SU-DHL-6 (cell line): ENCODE measurements at regions not wholly inside any gene's neighbourhood (a gene's known extent, or its start where the extent isn't known, plus 50 kb on each side); places are given as distances from the start of the nearest gene placed in this dataset.

Experiments
- H2AFZ ChIP-seq: fragments of 200-600 bp; sonication (generic); 2 replicates; pipeline ENCODE4 v1.6.1; 2014; ENCODE audit warnings: low read depth, mild to moderate bottlenecking, moderate library complexity, mixed read lengths, antibody characterized with exemption, low read length; ENCODE audit not compliant: severe bottlenecking
- H3F3A ChIP-seq: fragments of 200-600 bp; shearing (Covaris generic); 2 replicates; pipeline ENCODE4 v1.6.0; 2016; ENCODE audit warnings: antibody characterized with exemption, mild to moderate bottlenecking; ENCODE audit not compliant: insufficient read depth
- H3K27ac ChIP-seq: fragments of 200-600 bp; sonication (generic); 2 replicates; pipeline ENCODE4 v1.5.1; 2016; ENCODE audit warnings: low read depth, mild to moderate bottlenecking, low read length, moderate library complexity, mixed read lengths
- H3K27me3 ChIP-seq: fragments of 200-600 bp; sonication (generic), shearing (Covaris generic); 2 replicates; pipeline ENCODE4 v1.6.0; 2014; ENCODE audit warnings: mild to moderate bottlenecking, low read length
- H3K36me3 ChIP-seq: fragments of 200-600 bp; sonication (generic); 2 replicates; pipeline ENCODE4 v1.6.1; 2014; ENCODE audit warnings: mild to moderate bottlenecking, low read length, mixed read lengths
- H3K4me2 ChIP-seq: fragments of 300-600, 200-600 bp; shearing (Covaris generic), sonication (generic); 2 replicates; pipeline ENCODE4 v1.6.0; 2014; ENCODE audit warnings: low read length, low read depth, mild to moderate bottlenecking; ENCODE audit not compliant: poor library complexity, severe bottlenecking
- H3K4me3 ChIP-seq: fragments of 200-600 bp; sonication (generic); 2 replicates; pipeline ENCODE4 v1.5.1; 2014; ENCODE audit warnings: antibody characterized with exemption, low read length, mild to moderate bottlenecking, mixed read lengths; ENCODE audit not compliant: insufficient read depth, poor library complexity, severe bottlenecking
- H3K79me2 ChIP-seq: fragments of 200-600 bp; sonication (generic); 2 replicates; pipeline ENCODE4 v1.6.1; 2014; ENCODE audit warnings: mild to moderate bottlenecking, low read length, moderate library complexity; ENCODE audit not compliant: insufficient read depth
- H3K9ac ChIP-seq: fragments of 200-600 bp; sonication (generic); 2 replicates; pipeline ENCODE4 v1.7.0; 2014; ENCODE audit warnings: mild to moderate bottlenecking, low read length
- H3K9me2 ChIP-seq: fragments of 200-600 bp; sonication (generic); replicated peaks from 2 replicates; pipeline ENCODE4 v1.6.1; 2014; ENCODE audit warnings: low read length; ENCODE audit not compliant: insufficient read depth
- H3K9me3 ChIP-seq: fragments of 200-600 bp; sonication (generic); 2 replicates; pipeline ENCODE4 v1.6.1; 2014; ENCODE audit warnings: low read length, mixed read lengths; ENCODE audit not compliant: insufficient read depth
- H4K20me1 ChIP-seq: fragments of 200-600 bp; sonication (generic); 2 replicates; pipeline ENCODE4 v1.6.1; 2014; ENCODE audit warnings: low read depth, mild to moderate bottlenecking, antibody characterized with exemption, low read length, moderate library complexity, mixed read lengths
- CTCF ChIP-seq: fragments of 200-600 bp; sonication (generic); IDR thresholded peaks from one replicate; pipeline ENCODE4 v1.5.1; 2017; ENCODE audit warnings: antibody characterized with exemption, mild to moderate bottlenecking, low read length, moderate library complexity; ENCODE audit not compliant: insufficient read depth, poor library complexity, severe bottlenecking
- EZH2phosphoT487 ChIP-seq: fragments of 200-600 bp; sonication (generic), shearing (Covaris generic); conservative IDR thresholded peaks from 2 replicates; pipeline ENCODE4 v1.6.1; 2018; ENCODE audit warnings: mild to moderate bottlenecking, antibody characterized with exemption, low read length, moderate library complexity, mixed read lengths

DNA sequence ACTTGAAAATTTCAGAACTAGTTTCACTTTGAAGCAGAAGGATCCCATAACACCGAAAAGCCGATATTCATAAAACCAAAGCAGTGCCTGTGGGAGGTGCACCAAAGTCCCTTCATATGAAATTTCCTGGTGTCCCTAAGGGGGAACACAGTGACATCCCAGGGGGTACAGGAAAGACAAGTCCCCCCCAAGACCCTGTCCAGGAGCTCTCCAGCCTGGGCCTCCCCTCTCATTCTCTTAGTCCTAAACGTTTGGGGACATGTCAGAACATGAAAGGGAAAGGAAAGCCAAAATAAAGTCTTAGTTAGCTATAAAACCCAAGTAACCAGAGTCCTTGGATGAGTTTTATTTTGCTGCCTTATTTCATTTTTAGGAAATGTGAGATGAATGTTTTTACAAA is 56.6 kb downstream of the MRPL57 start:
- Histone ChIP-seq H3K4me2 (no peak overlapping the region), H3K27me3 (no peaks in the 10 kb centered on the region), H3F3A (no peaks in the 10 kb centered on the region), H4K20me1 (no peaks in the 10 kb centered on the region), H2AFZ (no peak overlapping the region), H3K36me3 (no peaks in the 10 kb centered on the region), H3K4me3 (no peak overlapping the region), H3K27ac (no peak overlapping the region), H3K9ac (no peak overlapping the region), H3K79me2 (no peaks in the 10 kb centered on the region), H3K9me3 (no peaks in the 10 kb centered on the region), H3K9me2 (no peaks in the 10 kb centered on the region)
- TF ChIP-seq EZH2phosphoT487, result no peak
- TF ChIP-seq CTCF, result no peak

GRCh38 chr13:21234526-21234925 is 58.1 kb downstream of the MRPL57 start:
- no peaks in the 10 kb centered on the region for H3K79me2 ChIP-seq
- no peak for TF ChIP-seq CTCF
- TF ChIP-seq EZH2phosphoT487, result no peak
- no peaks in the 10 kb centered on the region for H3K9me2 ChIP-seq
- H4K20me1 ChIP-seq, result no peaks in the 10 kb centered on the region
- no peak overlapping the region for H3K9ac ChIP-seq
- no peaks in the 10 kb centered on the region for H3K36me3 ChIP-seq
- no peak overlapping the region for H3K27ac ChIP-seq
- no peaks in the 10 kb centered on the region for H3K27me3 ChIP-seq
- H3K9me3 ChIP-seq, result no peaks in the 10 kb centered on the region
- no peaks in the 10 kb centered on the region for H3F3A ChIP-seq
- H3K4me2 ChIP-seq, result no peak overlapping the region
- no peak overlapping the region for H3K4me3 ChIP-seq
- H2AFZ ChIP-seq, result no peak overlapping the region

GRCh38 chr13:21235174-21235573 is 58.7 kb downstream of the MRPL57 start:
- no peaks in the 10 kb centered on the region for H3K9me2 ChIP-seq
- no peaks in the 10 kb centered on the region for H3K79me2 ChIP-seq
- no peak overlapping the region for H3K4me3 ChIP-seq
- H3K9ac ChIP-seq, result no peak overlapping the region
- H3K27ac ChIP-seq, result no peak overlapping the region
- TF ChIP-seq EZH2phosphoT487, result no peak
- TF ChIP-seq CTCF, result no peak
- H2AFZ ChIP-seq, result no peak overlapping the region
- no peaks in the 10 kb centered on the region for H3K9me3 ChIP-seq
- no peaks in the 10 kb centered on the region for H3F3A ChIP-seq
- no peaks in the 10 kb centered on the region for H4K20me1 ChIP-seq
- H3K27me3 ChIP-seq, result no peaks in the 10 kb centered on the region
- no peaks in the 10 kb centered on the region for H3K36me3 ChIP-seq
- no peak overlapping the region for H3K4me2 ChIP-seq

GRCh38 chr13:21237081-21237480 is 60.6 kb downstream of the MRPL57 start:
- H3K27ac ChIP-seq, result no peak overlapping the region
- no peak overlapping the region for H3K4me3 ChIP-seq
- H3F3A ChIP-seq, result no peaks in the 10 kb centered on the region
- no peaks in the 10 kb centered on the region for H3K36me3 ChIP-seq
- H3K9me2 ChIP-seq, result no peaks in the 10 kb centered on the region
- H3K9me3 ChIP-seq, result no peaks in the 10 kb centered on the region
- no peaks in the 10 kb centered on the region for H3K79me2 ChIP-seq
- TF ChIP-seq CTCF (no peak), EZH2phosphoT487 (no peak)
- H3K27me3 ChIP-seq, result no peaks in the 10 kb centered on the region
- no peak overlapping the region for H2AFZ ChIP-seq
- no peak overlapping the region for H3K9ac ChIP-seq
- no peak overlapping the region for H3K4me2 ChIP-seq
- no peaks in the 10 kb centered on the region for H4K20me1 ChIP-seq
